ENCODE measurements at regions not wholly inside any gene's neighbourhood (a gene's known extent, or its start where the extent isn't known, plus 50 kb on each side); places are given as distances from the start of the nearest gene placed in this dataset.

DNA sequence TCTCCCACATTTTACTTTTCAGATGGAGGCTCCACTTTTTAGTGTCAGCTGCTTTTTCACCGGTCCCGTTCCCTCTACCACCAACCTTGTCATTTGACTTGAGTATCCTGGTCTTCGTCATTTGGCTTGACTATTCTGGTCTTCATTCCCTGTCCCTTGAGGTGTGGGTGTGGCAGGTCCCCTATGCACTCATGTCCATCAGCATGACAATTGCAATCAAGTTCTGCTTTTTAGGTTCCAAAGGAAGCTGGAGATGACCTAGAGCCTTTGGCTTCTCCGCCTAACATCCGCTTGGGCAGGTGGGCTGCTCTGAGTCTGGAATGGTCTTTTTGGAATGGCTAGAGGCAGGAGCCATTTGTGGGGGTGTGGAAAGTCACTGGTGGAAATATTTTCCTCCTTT, 99.8 kb upstream of the MLN start:
- no peak for DNase-seq (ENCODE audit: insufficient read length, low spot score)
- no peak for TF ChIP-seq POLR2A (IDR thresholded peaks at IDR 0.05; ENCODE audit: low read depth, low read length)
- FAIRE-seq: no peak

DNA sequence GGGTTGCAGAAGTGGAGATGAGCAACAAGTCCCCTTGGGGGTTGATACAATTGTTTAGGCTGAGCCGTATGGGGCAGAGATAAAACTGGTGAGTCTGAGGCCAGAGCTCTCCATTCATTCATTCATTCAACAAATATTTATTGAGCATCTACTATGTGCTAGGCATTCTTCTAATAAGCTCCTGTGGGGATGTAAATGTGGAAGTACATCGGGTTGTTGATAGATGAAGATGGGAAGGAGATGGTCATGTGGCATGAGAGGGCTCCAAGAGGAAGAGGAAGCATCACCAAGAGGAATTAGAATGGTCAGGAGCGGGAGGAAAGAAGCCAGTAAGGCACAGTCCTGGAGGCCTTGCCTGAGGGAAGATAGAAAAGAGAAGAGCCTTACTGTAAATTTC, 98.7 kb upstream of the MLN start:
- no peak for FAIRE-seq
- no peak for TF ChIP-seq POLR2A (IDR thresholded peaks at IDR 0.05; ENCODE audit: low read depth, low read length)
- no peak for DNase-seq (ENCODE audit: insufficient read length, low spot score)

DNA sequence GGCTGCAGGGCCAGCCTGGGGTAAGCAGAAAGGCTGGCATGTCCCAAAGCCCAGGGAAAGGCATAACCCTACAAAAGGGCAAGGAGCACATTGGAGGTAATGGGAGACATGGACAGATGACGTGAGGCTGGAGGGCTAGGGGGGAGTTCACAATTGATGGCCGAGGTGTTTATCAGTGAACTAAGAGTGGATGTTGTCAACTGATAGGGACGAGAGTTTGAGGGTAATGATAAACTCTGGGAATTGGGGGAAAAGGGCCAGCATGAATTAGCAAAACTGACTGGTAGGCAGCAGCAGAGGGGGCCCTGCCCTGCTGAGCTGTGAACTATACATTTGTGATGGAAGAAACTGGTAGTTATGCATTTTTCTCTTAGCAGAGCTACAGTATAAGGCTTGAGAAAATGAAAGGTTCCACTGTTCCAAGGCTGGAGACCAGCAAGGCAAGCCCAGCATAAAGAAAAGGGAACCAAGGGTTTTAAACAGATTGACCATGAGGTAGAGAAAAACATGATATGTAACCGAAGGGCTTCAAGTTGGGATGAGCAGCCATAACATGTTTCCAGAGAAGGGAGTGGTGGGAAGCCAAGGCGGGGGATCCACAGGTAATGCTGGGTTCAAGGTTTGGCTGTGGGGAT, 98.1 kb upstream of the MLN start:
- TF ChIP-seq POLR2A (IDR thresholded peaks at IDR 0.05; ENCODE audit: low read depth, low read length): no peak
- FAIRE-seq (no peak), DNase-seq (ENCODE audit: insufficient read length, low spot score) (no peak)

DNA sequence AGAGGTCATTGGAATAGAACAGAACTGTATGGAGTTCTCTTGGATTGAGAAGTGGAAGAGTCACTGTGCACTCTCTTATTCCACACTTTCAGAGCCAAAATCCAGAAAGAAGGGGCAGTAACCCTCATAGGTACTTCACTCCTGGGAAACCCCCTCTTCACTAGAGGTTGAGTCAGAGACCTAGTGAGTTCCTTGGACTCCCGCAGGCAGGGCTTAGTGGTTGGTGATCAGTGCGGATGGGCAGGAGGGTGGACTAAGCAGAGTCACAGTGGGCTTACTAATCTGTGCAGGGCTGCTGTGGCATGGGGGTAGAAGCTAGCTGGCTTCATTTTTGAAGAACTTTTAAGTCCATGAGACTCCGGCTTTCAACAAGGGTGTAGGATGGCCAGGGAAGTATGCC, 95.0 kb upstream of the MLN start:
- FAIRE-seq: no peak
- peak; percentile 65 for DNase-seq (ENCODE audit: insufficient read length, low spot score)
- TF ChIP-seq POLR2A (IDR thresholded peaks at IDR 0.05; ENCODE audit: low read depth, low read length): no peak

DNA sequence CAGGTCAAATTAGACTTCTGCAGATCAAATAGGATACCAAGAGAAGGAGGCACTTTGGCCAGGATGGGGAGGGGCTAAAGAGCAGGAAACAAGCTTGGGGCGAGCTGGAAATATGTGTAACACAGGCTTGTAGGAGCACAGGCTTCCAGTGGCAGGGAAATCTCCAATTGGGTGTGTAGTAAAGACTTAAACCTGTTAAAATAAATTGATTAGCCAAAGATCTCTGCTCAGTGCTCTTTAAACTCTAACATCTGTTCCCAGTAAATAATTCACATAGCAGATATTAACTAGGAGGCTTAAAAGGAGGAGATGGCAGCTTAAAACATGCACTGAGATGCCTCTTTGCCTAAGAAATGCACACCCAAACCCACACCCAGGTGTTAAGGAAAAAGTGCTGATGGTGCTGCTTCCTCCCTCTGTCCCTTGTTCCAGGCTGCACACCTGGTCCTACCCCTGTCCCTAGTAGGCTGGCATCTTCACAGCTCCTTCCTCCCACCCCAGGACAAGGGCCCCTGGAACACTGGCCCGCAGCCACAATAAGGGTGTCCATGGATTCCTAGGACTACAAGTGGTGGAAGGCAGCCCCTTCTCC, 93.5 kb upstream of the MLN start:
- no peak for DNase-seq (ENCODE audit: insufficient read length, low spot score)
- FAIRE-seq: no peak
- TF ChIP-seq POLR2A (IDR thresholded peaks at IDR 0.05; ENCODE audit: low read depth, low read length): no peak

DNA sequence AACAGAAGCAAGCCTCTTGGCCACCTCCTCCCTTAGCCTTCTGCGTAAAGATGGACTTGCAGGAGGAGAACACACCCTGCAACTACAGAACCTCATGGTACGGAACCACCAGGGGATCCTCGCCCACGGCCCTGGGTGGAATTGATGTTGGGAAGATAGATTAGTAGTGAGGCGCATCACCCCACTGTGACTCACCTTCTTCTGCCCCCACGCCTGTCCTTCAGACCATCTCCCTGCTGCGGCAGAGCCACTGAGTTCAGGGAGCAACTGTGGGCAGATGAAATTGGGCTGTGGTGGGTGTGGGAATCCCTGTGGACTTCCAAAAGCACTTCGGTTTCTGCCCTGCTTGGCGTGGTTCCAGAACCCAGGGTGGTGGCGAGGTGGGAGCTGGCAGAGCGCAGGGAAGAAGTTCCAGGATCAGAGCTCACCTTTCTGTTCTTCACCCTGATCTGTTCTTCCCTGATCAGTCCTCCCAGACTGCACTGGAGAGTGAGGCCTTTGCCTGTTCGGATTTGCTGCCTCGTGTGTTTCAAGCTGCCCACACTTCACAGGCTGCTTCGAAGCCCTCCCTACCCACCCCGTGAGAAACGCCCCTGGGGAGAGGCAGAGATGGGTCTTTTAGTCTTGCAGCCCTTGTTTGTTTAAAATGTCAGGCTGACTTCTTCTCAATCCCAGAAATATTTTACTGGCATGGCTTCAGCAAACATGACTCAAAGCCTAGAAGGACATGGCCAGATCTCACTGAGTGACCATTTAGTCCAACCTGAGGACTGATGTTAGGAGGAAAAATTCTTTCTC, 92.8 kb upstream of the MLN start:
- DNase-seq (ENCODE audit: insufficient read length, low spot score): no peak
- no peak for FAIRE-seq
- no peak for TF ChIP-seq POLR2A (IDR thresholded peaks at IDR 0.05; ENCODE audit: low read depth, low read length)

DNA sequence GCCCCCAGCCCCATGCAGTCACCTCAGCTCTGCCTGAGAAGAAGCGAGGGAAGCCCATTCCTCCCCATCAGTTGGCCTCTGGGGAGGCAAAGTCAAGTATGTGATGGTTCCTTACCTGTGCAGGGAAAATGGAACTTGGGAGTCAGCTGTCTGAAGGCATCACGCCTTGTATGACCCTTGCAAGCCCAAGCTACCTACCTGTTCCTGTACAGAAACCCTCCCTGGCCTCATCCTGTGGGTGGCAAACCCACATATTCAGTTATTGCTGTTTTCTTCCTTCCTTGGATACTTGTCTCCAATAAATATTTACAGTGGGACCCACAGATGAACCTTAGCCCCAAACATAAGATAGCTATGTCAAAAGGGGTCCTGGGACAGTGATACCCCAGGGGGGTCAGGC, 92.2 kb upstream of the MLN start:
- no peak for FAIRE-seq
- no peak for TF ChIP-seq POLR2A (IDR thresholded peaks at IDR 0.05; ENCODE audit: low read depth, low read length)
- no peak for DNase-seq (ENCODE audit: insufficient read length, low spot score)

DNA sequence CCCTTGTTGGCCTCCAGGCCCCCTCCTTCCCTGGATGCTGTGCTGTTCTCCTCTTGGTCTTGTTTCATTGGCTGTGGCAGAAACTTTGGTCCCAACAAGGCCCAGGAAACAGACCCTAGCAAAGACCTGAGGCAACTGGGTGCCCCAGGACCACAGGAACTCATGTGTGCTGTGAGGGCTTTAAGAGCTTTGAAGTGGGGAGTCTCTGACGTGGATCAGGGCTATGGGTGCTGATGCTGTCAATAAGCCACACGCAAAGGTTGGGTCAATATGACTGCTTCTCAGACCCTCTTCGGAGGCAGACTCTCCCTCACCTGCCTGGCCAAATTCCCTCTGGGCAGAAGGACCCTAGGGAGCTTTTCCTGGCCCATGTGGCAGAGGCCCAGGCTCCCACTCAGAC, 91.5 kb upstream of the MLN start:
- TF ChIP-seq POLR2A (IDR thresholded peaks at IDR 0.05; ENCODE audit: low read depth, low read length): no peak
- FAIRE-seq: no peak
- DNase-seq (ENCODE audit: insufficient read length, low spot score): no peak

DNA sequence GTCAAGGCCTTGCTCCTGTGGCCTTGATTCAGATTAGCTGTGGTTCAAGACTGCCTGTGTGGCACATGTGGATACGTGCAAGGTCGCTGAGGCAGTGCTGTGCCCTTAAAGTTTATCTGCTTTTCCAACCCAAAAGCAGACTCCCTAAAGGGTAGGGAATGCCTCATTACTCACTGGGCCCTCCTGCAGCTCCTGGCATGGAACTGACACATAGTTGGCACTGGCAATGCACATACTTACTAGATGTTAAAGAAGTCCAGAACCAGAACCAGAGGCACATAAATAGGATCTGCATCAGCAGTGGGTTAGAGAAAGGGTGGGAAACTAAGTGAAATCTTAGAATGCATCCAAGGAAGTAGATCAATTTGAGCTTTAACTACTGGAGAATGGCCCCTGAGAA, 90.6 kb upstream of the MLN start:
- DNase-seq (ENCODE audit: insufficient read length, low spot score): peak; percentile 41
- FAIRE-seq: no peak
- TF ChIP-seq POLR2A (IDR thresholded peaks at IDR 0.05; ENCODE audit: low read depth, low read length): no peak

DNA sequence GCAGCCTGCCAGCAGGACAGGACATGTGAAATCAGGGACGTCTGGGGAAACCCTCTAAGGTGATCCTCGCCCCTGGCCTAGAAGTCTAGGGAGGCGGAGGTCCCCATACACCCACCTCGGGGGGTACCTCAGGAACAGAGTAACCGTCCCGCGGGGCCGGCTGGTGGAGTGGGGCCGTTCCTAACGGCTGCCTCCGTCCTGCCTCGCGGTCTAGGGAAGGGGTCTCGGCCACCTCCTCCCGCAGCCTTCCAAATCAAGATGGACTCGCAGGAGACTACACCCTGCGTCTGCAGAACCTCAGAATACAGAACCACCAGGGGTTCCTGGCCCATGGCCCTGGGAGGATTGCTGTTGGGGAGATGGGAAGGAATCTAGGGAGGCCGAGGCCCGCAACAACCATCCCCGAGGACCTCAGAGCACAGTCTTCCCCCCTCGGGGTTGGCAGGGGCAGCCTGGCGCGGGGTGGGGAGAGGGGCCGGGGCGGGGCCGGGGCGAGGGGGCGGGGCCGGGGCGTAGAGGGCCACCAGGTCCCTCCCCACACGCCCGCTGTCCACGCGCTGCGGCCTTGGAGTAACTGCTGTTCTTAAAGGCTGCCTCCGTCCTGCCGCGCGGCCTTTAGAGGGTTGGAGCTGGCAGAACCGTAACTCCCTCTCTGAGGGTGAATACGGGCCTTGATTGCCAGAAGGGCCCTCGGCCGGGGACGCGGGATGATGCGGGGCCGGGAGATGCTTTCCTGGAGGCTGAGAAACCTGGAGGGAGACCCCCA, 89.0 kb upstream of the MLN start:
- no peak for TF ChIP-seq POLR2A (IDR thresholded peaks at IDR 0.05; ENCODE audit: low read depth, low read length)
- FAIRE-seq: no peak
- no peak for DNase-seq (ENCODE audit: insufficient read length, low spot score)

DNA sequence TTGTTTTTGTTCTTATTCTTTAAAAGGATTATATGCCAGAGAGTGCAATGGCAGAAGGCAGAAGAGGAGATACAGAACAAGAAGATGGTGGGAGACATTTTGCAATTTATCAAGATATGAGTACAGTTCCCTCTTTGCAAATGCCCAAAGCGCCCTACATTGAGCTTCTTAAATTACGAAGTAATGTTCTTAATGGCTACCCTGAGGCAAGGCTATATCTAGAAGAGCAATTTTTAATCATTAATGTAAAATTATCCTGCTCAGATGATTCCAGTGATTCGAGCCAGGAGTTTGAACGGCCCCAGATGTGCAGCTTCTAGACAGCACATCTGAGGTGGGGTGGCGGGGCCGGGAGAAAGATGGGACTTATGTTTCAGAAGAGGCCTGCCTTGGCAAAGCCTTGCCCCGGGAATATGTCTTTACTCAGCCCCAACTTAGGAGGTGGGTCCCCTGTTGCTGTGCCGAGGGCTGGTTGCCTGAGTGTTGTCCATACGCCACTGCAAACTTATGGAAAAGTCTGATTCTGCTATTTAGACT, 84.9 kb upstream of the MLN start:
- no peak for TF ChIP-seq POLR2A (IDR thresholded peaks at IDR 0.05; ENCODE audit: low read depth, low read length)
- DNase-seq (ENCODE audit: insufficient read length, low spot score): no peak
- FAIRE-seq: no peak

DNA sequence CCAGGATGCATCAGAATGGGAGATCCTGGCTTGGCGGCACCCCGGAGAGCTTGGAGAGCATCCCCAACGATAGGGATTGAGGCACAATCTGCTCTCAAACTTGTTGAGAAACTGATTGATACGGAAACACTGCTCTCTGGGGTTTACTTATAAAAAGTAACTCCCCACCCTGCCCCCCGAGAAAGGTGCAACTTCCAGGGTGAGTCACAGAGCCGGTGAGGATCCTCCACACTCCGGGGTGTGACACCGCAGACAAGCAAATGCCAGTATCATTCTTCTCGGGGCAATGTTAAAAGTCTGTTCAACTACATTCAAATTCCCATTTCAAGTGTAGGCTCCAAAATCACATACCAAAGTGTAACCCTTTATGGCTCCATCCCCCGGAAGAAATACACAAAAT, 84.4 kb upstream of the MLN start:
- no peak for DNase-seq (ENCODE audit: insufficient read length, low spot score)
- FAIRE-seq: no peak
- no peak for TF ChIP-seq POLR2A (IDR thresholded peaks at IDR 0.05; ENCODE audit: low read depth, low read length)

DNA sequence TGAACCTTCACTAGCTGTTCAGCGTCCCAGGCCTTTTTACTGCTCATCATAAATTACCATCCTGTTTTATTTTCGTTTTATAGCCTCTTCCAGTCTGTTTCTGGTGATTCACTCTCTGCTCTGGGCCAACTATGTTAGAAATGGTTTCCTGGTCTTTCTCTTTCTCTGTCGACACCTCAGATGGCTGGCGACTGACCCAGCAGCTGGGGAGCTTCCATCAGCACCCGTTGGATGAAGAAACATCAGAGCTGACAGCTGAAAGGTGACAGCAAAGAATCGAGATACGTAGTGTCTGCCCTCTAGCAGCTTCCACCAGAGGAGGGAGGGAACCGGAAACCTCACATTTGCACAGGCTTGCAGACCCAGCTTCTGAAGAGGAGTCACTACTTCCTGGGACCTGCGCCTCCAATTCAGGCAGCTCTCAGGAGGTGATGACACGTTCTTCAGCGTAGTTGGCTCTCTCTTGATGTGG, 82.9 kb upstream of the MLN start:
- DNase-seq (ENCODE audit: insufficient read length, low spot score) (peak; percentile 71), FAIRE-seq (no peak)
- no peak for TF ChIP-seq POLR2A (IDR thresholded peaks at IDR 0.05; ENCODE audit: low read depth, low read length)
